ENCODE measurements at regions not wholly inside any gene's neighbourhood (a gene's known extent, or its start where the extent isn't known, plus 50 kb on each side); places are given as distances from the start of the nearest gene placed in this dataset.

- Histone ChIP-seq H3K4me3 (ENCODE audit: low read depth, low read length) (no peak overlapping the region), H3K36me3 (ENCODE audit: control insufficient read depth, insufficient read depth, low read length) (no peaks in the 10 kb centered on the region), H3K27me3 (ENCODE audit: control insufficient read depth, insufficient read depth, low read length) (no peaks in the 10 kb centered on the region)
- POLR2A ChIA-PET = no interaction called here
- CTCF ChIA-PET = no interaction called here
- TF ChIP-seq CTCF (IDR thresholded peaks at IDR 0.05; ENCODE audit: insufficient read depth, low read depth, low read length) = no peak
- no peak for DNase-seq (ENCODE audit: low read depth)
Observed at GRCh38 chrX:115960440-115961084, 210.0 kb upstream of the AGTR2 start.

GRCh38 chrX:115966920-115967319, 203.6 kb upstream of the AGTR2 start:
- no peak overlapping the region for H3K4me3 ChIP-seq (ENCODE audit: low read depth, low read length)
- ChIA-PET POLR2A (no interaction called here), CTCF (no interaction called here)
- no peak for TF ChIP-seq CTCF (IDR thresholded peaks at IDR 0.05; ENCODE audit: insufficient read depth, low read depth, low read length)
- no peaks in the 10 kb centered on the region for H3K36me3 ChIP-seq (ENCODE audit: control insufficient read depth, insufficient read depth, low read length)
- no peak for DNase-seq (ENCODE audit: low read depth)
- H3K27me3 ChIP-seq (ENCODE audit: control insufficient read depth, insufficient read depth, low read length) = no peaks in the 10 kb centered on the region

- CTCF ChIA-PET = no interaction called here
- peak overlapping the region; percentile 36 for H3K4me3 ChIP-seq (ENCODE audit: low read depth, low read length)
- POLR2A ChIA-PET = no interaction called here
- H3K27me3 ChIP-seq (ENCODE audit: control insufficient read depth, insufficient read depth, low read length) = no peaks in the 10 kb centered on the region
- DNase-seq (ENCODE audit: low read depth) = no peak
- no peaks in the 10 kb centered on the region for H3K36me3 ChIP-seq (ENCODE audit: control insufficient read depth, insufficient read depth, low read length)
- TF ChIP-seq CTCF (IDR thresholded peaks at IDR 0.05; ENCODE audit: insufficient read depth, low read depth, low read length) = no peak
Observed at GRCh38 chrX:115968436-115969252, 201.9 kb upstream of the AGTR2 start.

GRCh38 chrX:115970718-115971117, 199.8 kb upstream of the AGTR2 start:
- no peak for DNase-seq (ENCODE audit: low read depth)
- ChIA-PET POLR2A (no interaction called here), CTCF (no interaction called here)

More at GRCh38 chrX:115970718-115971117, 199.8 kb upstream of the AGTR2 start:
- no peak overlapping the region for H3K4me3 ChIP-seq (ENCODE audit: low read depth, low read length)
- no peaks in the 10 kb centered on the region for H3K27me3 ChIP-seq (ENCODE audit: control insufficient read depth, insufficient read depth, low read length)
- H3K36me3 ChIP-seq (ENCODE audit: control insufficient read depth, insufficient read depth, low read length) = no peaks in the 10 kb centered on the region
- TF ChIP-seq CTCF (IDR thresholded peaks at IDR 0.05; ENCODE audit: insufficient read depth, low read depth, low read length) = no peak
